ENCODE measurements at regions not wholly inside any gene's neighbourhood (a gene's known extent, or its start where the extent isn't known, plus 50 kb on each side); places are given as distances from the start of the nearest gene placed in this dataset.

- no peaks in the 10 kb centered on the region for H3K9me2 ChIP-seq (ENCODE audit: insufficient read depth)
- no peak overlapping the region for H3K4me3 ChIP-seq (replicated peaks in 1 of 2; ENCODE audit: low read depth in 1 of 2, low read length in 2 of 2)
- H3K9ac ChIP-seq (ENCODE audit: low read length): no peak overlapping the region
- H3K79me2 ChIP-seq (ENCODE audit: insufficient read depth, low read length): no peaks in the 10 kb centered on the region
- ChIA-PET CTCF (no interaction called here), RAD21 (ENCODE audit: low non-redundant PET in 1 of 2, low total read pairs in 2 of 2, uncharacterized antibody in 2 of 2, unreplicated experiment in 2 of 2) (no interaction called here), POLR2A (no interaction called here)
- TF ChIP-seq YY1 (IDR thresholded peaks at IDR 0.05; ENCODE audit: extremely low read depth, insufficient replicate concordance, low read depth, low read length) (no peak), FOSL1 (IDR thresholded peaks at IDR 0.05; ENCODE audit: low read depth) (no peak), TCF7L2 (IDR thresholded peaks at IDR 0.05; ENCODE audit: borderline replicate concordance, extremely low read depth, insufficient read depth, insufficient read length) (no peak), ELF1 (IDR thresholded peaks at IDR 0.05; ENCODE audit: borderline replicate concordance, low read depth) (no peak), ZNF274 (IDR thresholded peaks at IDR 0.05; ENCODE audit: low read depth, low read length) (no peak), SP1 (IDR thresholded peaks at IDR 0.05; ENCODE audit: low read depth) (no peak)
- TF ChIP-seq, protein P1, sequence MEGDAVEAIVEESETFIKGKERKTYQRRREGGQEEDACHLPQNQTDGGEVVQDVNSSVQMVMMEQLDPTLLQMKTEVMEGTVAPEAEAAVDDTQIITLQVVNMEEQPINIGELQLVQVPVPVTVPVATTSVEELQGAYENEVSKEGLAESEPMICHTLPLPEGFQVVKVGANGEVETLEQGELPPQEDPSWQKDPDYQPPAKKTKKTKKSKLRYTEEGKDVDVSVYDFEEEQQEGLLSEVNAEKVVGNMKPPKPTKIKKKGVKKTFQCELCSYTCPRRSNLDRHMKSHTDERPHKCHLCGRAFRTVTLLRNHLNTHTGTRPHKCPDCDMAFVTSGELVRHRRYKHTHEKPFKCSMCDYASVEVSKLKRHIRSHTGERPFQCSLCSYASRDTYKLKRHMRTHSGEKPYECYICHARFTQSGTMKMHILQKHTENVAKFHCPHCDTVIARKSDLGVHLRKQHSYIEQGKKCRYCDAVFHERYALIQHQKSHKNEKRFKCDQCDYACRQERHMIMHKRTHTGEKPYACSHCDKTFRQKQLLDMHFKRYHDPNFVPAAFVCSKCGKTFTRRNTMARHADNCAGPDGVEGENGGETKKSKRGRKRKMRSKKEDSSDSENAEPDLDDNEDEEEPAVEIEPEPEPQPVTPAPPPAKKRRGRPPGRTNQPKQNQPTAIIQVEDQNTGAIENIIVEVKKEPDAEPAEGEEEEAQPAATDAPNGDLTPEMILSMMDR (IDR thresholded peaks at IDR 0.05 in 2 of 3, conservative IDR thresholded peaks at IDR 0.05 in 1 of 3; ENCODE audit: borderline replicate concordance in 1 of 3, insufficient read depth in 1 of 3, low read depth in 2 of 3, low read length in 2 of 3): no peak
- TF ChIP-seq, protein P2, sequence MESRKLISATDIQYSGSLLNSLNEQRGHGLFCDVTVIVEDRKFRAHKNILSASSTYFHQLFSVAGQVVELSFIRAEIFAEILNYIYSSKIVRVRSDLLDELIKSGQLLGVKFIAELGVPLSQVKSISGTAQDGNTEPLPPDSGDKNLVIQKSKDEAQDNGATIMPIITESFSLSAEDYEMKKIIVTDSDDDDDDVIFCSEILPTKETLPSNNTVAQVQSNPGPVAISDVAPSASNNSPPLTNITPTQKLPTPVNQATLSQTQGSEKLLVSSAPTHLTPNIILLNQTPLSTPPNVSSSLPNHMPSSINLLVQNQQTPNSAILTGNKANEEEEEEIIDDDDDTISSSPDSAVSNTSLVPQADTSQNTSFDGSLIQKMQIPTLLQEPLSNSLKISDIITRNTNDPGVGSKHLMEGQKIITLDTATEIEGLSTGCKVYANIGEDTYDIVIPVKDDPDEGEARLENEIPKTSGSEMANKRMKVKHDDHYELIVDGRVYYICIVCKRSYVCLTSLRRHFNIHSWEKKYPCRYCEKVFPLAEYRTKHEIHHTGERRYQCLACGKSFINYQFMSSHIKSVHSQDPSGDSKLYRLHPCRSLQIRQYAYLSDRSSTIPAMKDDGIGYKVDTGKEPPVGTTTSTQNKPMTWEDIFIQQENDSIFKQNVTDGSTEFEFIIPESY (IDR thresholded peaks at IDR 0.05; ENCODE audit: extremely low read depth, insufficient replicate concordance, low read length): no peak
- no peak overlapping the region for H3K4me2 ChIP-seq (ENCODE audit: low read length)
- ATAC-seq: no peak
- no peaks in the 10 kb centered on the region for H3K9me3 ChIP-seq (ENCODE audit: control insufficient read depth in 1 of 2, insufficient read depth in 1 of 2, low read depth in 1 of 2, low read length in 2 of 2)
- H4K20me1 ChIP-seq (ENCODE audit: insufficient read depth): no peaks in the 10 kb centered on the region
- H3K27me3 ChIP-seq (ENCODE audit: insufficient read depth, low read length): no peaks in the 10 kb centered on the region
- no peaks in the 10 kb centered on the region for H3K36me3 ChIP-seq (ENCODE audit: control insufficient read depth in 1 of 2, insufficient read depth in 2 of 2, low read length in 2 of 2)
- H3K4me1 ChIP-seq (ENCODE audit: control insufficient read depth in 1 of 2, insufficient read depth in 2 of 2, low read length in 2 of 2): no peaks in the 10 kb centered on the region
- no peak for DNase-seq (ENCODE audit: low read depth, low spot score)
- H2AFZ ChIP-seq (ENCODE audit: low read depth, low read length, poor library complexity, severe bottlenecking): no peak overlapping the region
- no TSS peak for BruUV-seq (replicated peaks)
- H3K27ac ChIP-seq (ENCODE audit: low read depth, low read length): no peak overlapping the region
- intact Hi-C loops (cut with micrococcal nuclease): no loop called here
Measured at GRCh38 chr2:181326661-181327060, 130.5 kb upstream of the ITGA4 start.

Data from HCT116 (cell line).